ENCODE measurements at regions not wholly inside any gene's neighbourhood (a gene's known extent, or its start where the extent isn't known, plus 50 kb on each side); places are given as distances from the start of the nearest gene placed in this dataset.

DNA sequence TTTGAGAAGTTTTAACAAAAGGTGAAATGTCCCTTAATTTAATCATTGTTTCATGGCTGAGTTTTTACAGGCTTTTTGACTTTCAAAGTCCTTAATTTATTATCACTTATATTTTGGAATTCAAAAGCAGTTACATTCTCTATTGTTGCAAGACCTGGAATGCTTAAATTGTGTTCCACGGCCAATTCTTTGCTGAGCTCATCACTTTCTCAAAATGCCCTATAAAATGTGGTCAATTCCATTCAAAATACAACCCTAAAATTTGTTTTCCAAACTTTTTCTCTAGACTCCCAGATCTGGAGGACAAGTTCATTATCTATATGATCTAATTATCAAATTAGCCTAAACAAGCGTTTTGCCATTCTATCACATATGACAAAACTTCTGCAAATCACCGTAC is 1051.2 kb downstream of the TDRD15 start:
- TF ChIP-seq, protein P1, sequence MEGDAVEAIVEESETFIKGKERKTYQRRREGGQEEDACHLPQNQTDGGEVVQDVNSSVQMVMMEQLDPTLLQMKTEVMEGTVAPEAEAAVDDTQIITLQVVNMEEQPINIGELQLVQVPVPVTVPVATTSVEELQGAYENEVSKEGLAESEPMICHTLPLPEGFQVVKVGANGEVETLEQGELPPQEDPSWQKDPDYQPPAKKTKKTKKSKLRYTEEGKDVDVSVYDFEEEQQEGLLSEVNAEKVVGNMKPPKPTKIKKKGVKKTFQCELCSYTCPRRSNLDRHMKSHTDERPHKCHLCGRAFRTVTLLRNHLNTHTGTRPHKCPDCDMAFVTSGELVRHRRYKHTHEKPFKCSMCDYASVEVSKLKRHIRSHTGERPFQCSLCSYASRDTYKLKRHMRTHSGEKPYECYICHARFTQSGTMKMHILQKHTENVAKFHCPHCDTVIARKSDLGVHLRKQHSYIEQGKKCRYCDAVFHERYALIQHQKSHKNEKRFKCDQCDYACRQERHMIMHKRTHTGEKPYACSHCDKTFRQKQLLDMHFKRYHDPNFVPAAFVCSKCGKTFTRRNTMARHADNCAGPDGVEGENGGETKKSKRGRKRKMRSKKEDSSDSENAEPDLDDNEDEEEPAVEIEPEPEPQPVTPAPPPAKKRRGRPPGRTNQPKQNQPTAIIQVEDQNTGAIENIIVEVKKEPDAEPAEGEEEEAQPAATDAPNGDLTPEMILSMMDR (IDR thresholded peaks at IDR 0.05; ENCODE audit: low read depth, low read length) = no peak
- no peak for TF ChIP-seq EZH2phosphoT487 (IDR thresholded peaks at IDR 0.05; ENCODE audit: low read depth)
